HG03342 (cell line): ENCODE measurements at regions not wholly inside any gene's neighbourhood (a gene's known extent, or its start where the extent isn't known, plus 50 kb on each side); places are given as distances from the start of the nearest gene placed in this dataset.
A peak's percentile ranks its signal among the peaks of the same experiment; 100 is the strongest.

ENCODE experiments used
- ATAC-seq: cut with Tn5 transposase; IDR thresholded peaks from one replicate; pipeline ENCODE4 v1.9.1; 2021; ENCODE audit warnings: mild to moderate bottlenecking, moderate library complexity; ENCODE audit not compliant: unreplicated experiment

- no peak for ATAC-seq
Observed at GRCh38 chr1:177586429-177586828, 383.4 kb downstream of the SEC16B start.

GRCh38 chr1:177585302-177586220, 384.3 kb downstream of the SEC16B start:
- ATAC-seq: no peak

- ATAC-seq: no peak
Observed at GRCh38 chr1:177573901-177574300, 396.0 kb downstream of the SEC16B start.

- no peak for ATAC-seq
Observed at GRCh38 chr1:177571485-177572076, 398.3 kb downstream of the SEC16B start.

GRCh38 chr1:177571076-177571475, 398.8 kb downstream of the SEC16B start:
- ATAC-seq: no peak

GRCh38 chr1:177569476-177569875, 398.7 kb downstream of the BRINP2 start:
- no peak for ATAC-seq

- no peak for ATAC-seq
Observed at GRCh38 chr1:177568622-177569021, 397.9 kb downstream of the BRINP2 start.

GRCh38 chr1:177567393-177567792, 396.6 kb downstream of the BRINP2 start:
- peak; percentile 46 for ATAC-seq

GRCh38 chr1:177566495-177566894, 395.7 kb downstream of the BRINP2 start:
- no peak for ATAC-seq

GRCh38 chr1:177561436-177561835, 390.7 kb downstream of the BRINP2 start:
- ATAC-seq: no peak

GRCh38 chr1:177558372-177558771, 387.6 kb downstream of the BRINP2 start:
- ATAC-seq: no peak

GRCh38 chr1:177556163-177556562, 385.4 kb downstream of the BRINP2 start:
- ATAC-seq: no peak

- ATAC-seq: no peak
Observed at GRCh38 chr1:177547200-177547599, 376.4 kb downstream of the BRINP2 start.

- ATAC-seq: no peak
Observed at GRCh38 chr1:177546346-177546745, 375.6 kb downstream of the BRINP2 start.

GRCh38 chr1:177526201-177526600, 355.4 kb downstream of the BRINP2 start:
- no peak for ATAC-seq

GRCh38 chr1:177525176-177525575, 354.4 kb downstream of the BRINP2 start:
- no peak for ATAC-seq

GRCh38 chr1:177517546-177517945, 346.8 kb downstream of the BRINP2 start:
- ATAC-seq: no peak

- no peak for ATAC-seq
Observed at GRCh38 chr1:177514207-177514606, 343.4 kb downstream of the BRINP2 start.

GRCh38 chr1:177511036-177511435, 340.3 kb downstream of the BRINP2 start:
- ATAC-seq: no peak

GRCh38 chr1:177505905-177506590, 335.3 kb downstream of the BRINP2 start:
- ATAC-seq: no peak

- ATAC-seq: no peak
Observed at GRCh38 chr1:177495878-177496277, 325.1 kb downstream of the BRINP2 start.

- no peak for ATAC-seq
Observed at GRCh38 chr1:177490786-177491185, 320.0 kb downstream of the BRINP2 start.
